ENCODE measurements at regions not wholly inside any gene's neighbourhood (a gene's known extent, or its start where the extent isn't known, plus 50 kb on each side); places are given as distances from the start of the nearest gene placed in this dataset.
"Not testable (repeated sequence)": the region's sequence is repeated elsewhere in the genome, so short reads cannot be mapped to it uniquely, and the experiment has no call there.

DNA sequence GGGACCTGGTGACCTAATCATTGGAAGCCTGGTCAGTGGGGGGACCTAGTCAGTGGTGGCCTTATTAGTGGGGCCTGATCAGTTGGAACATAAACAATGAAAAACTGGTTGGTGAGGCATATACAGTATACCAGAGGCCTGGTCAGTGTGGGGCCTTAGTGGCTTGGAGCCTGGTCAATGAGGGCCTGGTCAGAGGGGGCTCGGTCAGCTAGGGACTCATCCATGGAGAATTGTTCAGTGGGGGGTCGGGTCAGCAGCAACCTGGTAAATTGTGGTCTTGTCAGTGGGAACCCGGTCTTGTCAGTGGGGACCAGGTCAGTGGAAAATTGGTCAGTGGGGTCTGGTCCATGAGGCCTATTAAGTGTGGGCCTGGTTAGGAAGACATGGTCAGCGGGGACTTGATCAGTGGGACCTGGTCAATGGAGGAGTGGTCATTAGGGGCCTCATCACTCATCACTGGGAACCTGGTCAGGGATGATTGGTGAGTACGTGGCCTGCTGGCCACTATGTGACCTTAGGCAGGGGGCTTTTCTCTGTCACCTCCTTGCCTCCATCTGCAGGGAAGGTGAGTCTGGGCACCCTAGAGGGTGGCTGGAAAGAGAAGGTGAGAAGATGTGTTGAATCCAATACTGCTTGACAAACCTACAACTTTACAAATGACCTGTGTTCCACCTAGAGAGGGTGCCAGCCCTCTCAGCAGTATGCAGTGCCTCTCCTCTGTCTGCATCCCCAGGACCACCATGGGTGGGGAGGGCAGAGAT, 573.0 kb downstream of the CWH43 start:
- not testable (repeated sequence) for TF ChIP-seq POLR2A (IDR thresholded peaks at IDR 0.05)
- TF ChIP-seq, protein P1, sequence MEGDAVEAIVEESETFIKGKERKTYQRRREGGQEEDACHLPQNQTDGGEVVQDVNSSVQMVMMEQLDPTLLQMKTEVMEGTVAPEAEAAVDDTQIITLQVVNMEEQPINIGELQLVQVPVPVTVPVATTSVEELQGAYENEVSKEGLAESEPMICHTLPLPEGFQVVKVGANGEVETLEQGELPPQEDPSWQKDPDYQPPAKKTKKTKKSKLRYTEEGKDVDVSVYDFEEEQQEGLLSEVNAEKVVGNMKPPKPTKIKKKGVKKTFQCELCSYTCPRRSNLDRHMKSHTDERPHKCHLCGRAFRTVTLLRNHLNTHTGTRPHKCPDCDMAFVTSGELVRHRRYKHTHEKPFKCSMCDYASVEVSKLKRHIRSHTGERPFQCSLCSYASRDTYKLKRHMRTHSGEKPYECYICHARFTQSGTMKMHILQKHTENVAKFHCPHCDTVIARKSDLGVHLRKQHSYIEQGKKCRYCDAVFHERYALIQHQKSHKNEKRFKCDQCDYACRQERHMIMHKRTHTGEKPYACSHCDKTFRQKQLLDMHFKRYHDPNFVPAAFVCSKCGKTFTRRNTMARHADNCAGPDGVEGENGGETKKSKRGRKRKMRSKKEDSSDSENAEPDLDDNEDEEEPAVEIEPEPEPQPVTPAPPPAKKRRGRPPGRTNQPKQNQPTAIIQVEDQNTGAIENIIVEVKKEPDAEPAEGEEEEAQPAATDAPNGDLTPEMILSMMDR (IDR thresholded peaks at IDR 0.05): not testable (repeated sequence)

Data from vagina (tissue), 2 donors.